H9 (cell line): ENCODE measurements at regions not wholly inside any gene's neighbourhood (a gene's known extent, or its start where the extent isn't known, plus 50 kb on each side); places are given as distances from the start of the nearest gene placed in this dataset.

Experiments
- DNase-seq: peaks from one replicate; pipeline ENCODE4 v3.0.0-alpha.2; 2017
- H2AFZ ChIP-seq: one replicate; pipeline ENCODE4 v1.6.1; 2013; ENCODE audit warnings: mild to moderate bottlenecking, low read length, control low read depth, moderate library complexity
- H2AK5ac ChIP-seq: 2 replicates; pipeline ENCODE4 v1.6.1; 2013; ENCODE audit warnings: low read length, control low read depth, mixed read lengths; ENCODE audit not compliant: insufficient read length
- H2BK120ac ChIP-seq: one replicate; pipeline ENCODE4 v1.6.1; 2013; ENCODE audit warnings: low read depth, mild to moderate bottlenecking, low read length, control low read depth, inconsistent platforms; ENCODE audit not compliant: poor library complexity, severe bottlenecking
- H2BK12ac ChIP-seq: 2 replicates; pipeline ENCODE4 v1.6.1; 2013; ENCODE audit warnings: low read length, control low read depth, mixed read lengths, low read depth; ENCODE audit not compliant: insufficient read length
- H2BK15ac ChIP-seq: 2 replicates; pipeline ENCODE4 v1.6.1; 2013; ENCODE audit warnings: low read depth, low read length, control low read depth
- H2BK20ac ChIP-seq: one replicate; pipeline ENCODE4 v1.6.1; 2013; ENCODE audit warnings: low read depth, mild to moderate bottlenecking, low read length, control low read depth, inconsistent platforms; ENCODE audit not compliant: poor library complexity, severe bottlenecking
- H2BK5ac ChIP-seq: 2 replicates; pipeline ENCODE4 v1.6.1; 2013; ENCODE audit warnings: low read length, control low read depth, mixed read lengths; ENCODE audit not compliant: insufficient read length
- H3K14ac ChIP-seq: 2 replicates; pipeline ENCODE4 v1.6.1; 2013; ENCODE audit warnings: low read length, control low read depth; ENCODE audit not compliant: insufficient read depth
- H3K18ac ChIP-seq: 2 replicates; pipeline ENCODE4 v1.6.1; 2013; ENCODE audit warnings: low read depth, mild to moderate bottlenecking, mixed read lengths, low read length, control low read depth; ENCODE audit not compliant: insufficient read length
- H3K23ac ChIP-seq: 2 replicates; pipeline ENCODE4 v1.6.1; 2013; ENCODE audit warnings: low read length, control low read depth, mixed read lengths, low read depth; ENCODE audit not compliant: insufficient read length
- H3K23me2 ChIP-seq: 2 replicates; pipeline ENCODE4 v1.6.1; 2013; ENCODE audit warnings: low read depth, mild to moderate bottlenecking, mixed read lengths, low read length, control low read depth; ENCODE audit not compliant: insufficient read length, poor library complexity, severe bottlenecking
- H3K27ac ChIP-seq: 2 replicates; pipeline ENCODE4 v1.5.1; 2013; ENCODE audit warnings: low read length, control low read depth, mixed read lengths, low read depth; ENCODE audit not compliant: insufficient read length
- H3K27me3 ChIP-seq: 2 replicates; pipeline ENCODE4 v1.6.1; 2013; ENCODE audit warnings: low read length, control low read depth, inconsistent platforms; ENCODE audit not compliant: insufficient read depth
- H3K4ac ChIP-seq: 2 replicates; pipeline ENCODE4 v1.6.1; 2013; ENCODE audit warnings: low read depth, mild to moderate bottlenecking, control low read depth, inconsistent platforms, low read length, moderate library complexity
- H3K4me1 ChIP-seq: 2 replicates; pipeline ENCODE4 v1.6.1; 2013; ENCODE audit warnings: low read length, control low read depth, inconsistent platforms; ENCODE audit not compliant: insufficient read depth
- H3K4me2 ChIP-seq: 2 replicates; pipeline ENCODE4 v1.6.1; 2013; ENCODE audit warnings: low read length, control low read depth, mixed read lengths; ENCODE audit not compliant: insufficient read length, insufficient read depth
- H3K56ac ChIP-seq: 2 replicates; pipeline ENCODE4 v1.6.1; 2013; ENCODE audit warnings: low read depth, mild to moderate bottlenecking, mixed read lengths, low read length, control low read depth; ENCODE audit not compliant: insufficient read length
- H3K79me1 ChIP-seq: 2 replicates; pipeline ENCODE4 v1.6.1; 2013; ENCODE audit warnings: low read depth, mild to moderate bottlenecking, moderate library complexity, low read length, control low read depth, inconsistent platforms; ENCODE audit not compliant: insufficient read depth, poor library complexity, severe bottlenecking
- H3K79me2 ChIP-seq: 2 replicates; pipeline ENCODE4 v1.6.1; 2013; ENCODE audit warnings: low read length, control low read depth, inconsistent platforms; ENCODE audit not compliant: insufficient read depth
- H3K9ac ChIP-seq: 2 replicates; pipeline ENCODE4 v1.6.1; 2013; ENCODE audit warnings: low read length, control low read depth, mixed read lengths; ENCODE audit not compliant: insufficient read length; ENCODE audit errors: extremely low read depth
- H3K9me3 ChIP-seq: one replicate; pipeline ENCODE4 v1.6.1; 2013; ENCODE audit warnings: low read depth, low read length, inconsistent platforms; ENCODE audit not compliant: control insufficient read depth
- H3T11ph ChIP-seq: one replicate; pipeline ENCODE4 v1.6.1; 2013; ENCODE audit warnings: mild to moderate bottlenecking, low read length, control low read depth, inconsistent platforms
- H4K20me1 ChIP-seq: one replicate; pipeline ENCODE4 v1.6.1; 2013; ENCODE audit not compliant: control insufficient read depth, insufficient read length, insufficient read depth
- H4K5ac ChIP-seq: 2 replicates; pipeline ENCODE4 v1.6.1; 2013; ENCODE audit warnings: low read depth, mild to moderate bottlenecking, mixed read lengths, low read length, control low read depth; ENCODE audit not compliant: insufficient read length
- H4K8ac ChIP-seq: replicated peaks from 2 replicates; pipeline ENCODE4 v1.6.1; 2013; ENCODE audit warnings: low read length, control low read depth, mixed read lengths, low read depth; ENCODE audit not compliant: insufficient read length
- H4K91ac ChIP-seq: 2 replicates; pipeline ENCODE4 v1.6.1; 2013; ENCODE audit warnings: low read depth, mild to moderate bottlenecking, moderate library complexity, mixed read lengths, low read length, control low read depth; ENCODE audit not compliant: insufficient read length
- H3K27ac Mint-ChIP-seq, 3 experiments: 2 replicates in 2 of 3; 3 replicates in 1 of 3; pipeline ENCODE4 v1.8.0; 2020 to 2021; ENCODE audit warnings: mixed read lengths in 3 of 3, mild to moderate bottlenecking in 1 of 3, moderate library complexity in 1 of 3
- H3K27me3 Mint-ChIP-seq: 2 replicates; pipeline ENCODE4 v1.8.0; 2021; ENCODE audit warnings: low read depth, mild to moderate bottlenecking, moderate library complexity, mixed read lengths
- H3K36me3 Mint-ChIP-seq, 3 experiments: 2 replicates in 2 of 3; 3 replicates in 1 of 3; pipeline ENCODE4 v1.8.0; 2020 to 2021; ENCODE audit warnings: low read depth in 3 of 3, mixed read lengths in 3 of 3; ENCODE audit not compliant: insufficient read depth in 1 of 3
- H3K4me1 Mint-ChIP-seq, 2 experiments: 2 replicates each; pipeline ENCODE4 v1.8.0; 2020; ENCODE audit warnings: mixed read lengths in 2 of 2
- H3K4me3 Mint-ChIP-seq, 2 experiments: 2 replicates in 1 of 2; 3 replicates in 1 of 2; pipeline ENCODE4 v1.8.0; 2020 to 2021; ENCODE audit warnings: mild to moderate bottlenecking in 2 of 2, mixed read lengths in 2 of 2, moderate library complexity in 1 of 2
- H3K9me3 Mint-ChIP-seq, 2 experiments: 2 replicates in 1 of 2; 3 replicates in 1 of 2; pipeline ENCODE4 v1.8.0; 2020; ENCODE audit warnings: mild to moderate bottlenecking in 2 of 2, mixed read lengths in 2 of 2, moderate library complexity in 1 of 2
- WGBS: extraction: QIAGEN DNeasy Blood & Tissue Kit; methylation state at CpG from one replicate; pipeline ENCODE4 v1.1.7; 2013; ENCODE audit warnings: missing lambda C conversion rate, low lambda C conversion rate, mixed read lengths; ENCODE audit not compliant: insufficient read length; ENCODE audit errors: extremely low coverage; 5-methylcytosine and 5-hydroxymethylcytosine counted together
- TF ChIP-seq, protein P1 (sequence below): fragments of 200-600 bp; sonication (generic); conservative IDR thresholded peaks from 3 replicates; pipeline ENCODE4 v1.8.0; 2021; ENCODE audit warnings: antibody characterized with exemption, mild to moderate bottlenecking

DNA sequence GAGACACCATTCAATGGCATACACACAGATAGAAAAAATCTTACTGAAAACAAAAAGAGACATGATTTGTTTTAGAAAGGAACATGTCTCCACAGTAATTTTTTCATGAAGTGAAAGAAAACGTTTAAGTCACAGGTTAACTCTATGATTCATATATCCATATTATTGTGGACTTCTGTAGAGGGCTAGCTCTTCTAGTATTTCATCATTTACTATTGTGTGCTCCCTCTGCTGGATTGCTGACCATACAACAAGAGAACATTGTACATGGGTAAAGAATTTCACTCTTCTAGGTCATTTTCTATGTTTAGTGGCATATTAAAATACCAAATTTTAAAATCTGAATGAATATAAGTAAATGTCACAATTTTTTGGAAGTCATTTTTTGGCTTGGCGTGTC is 91.8 kb upstream of the POU3F4 start:
- Histone ChIP-seq H2BK120ac (no peak overlapping the region), H3K27ac (no peak overlapping the region), H2BK5ac (no peak overlapping the region), H3K14ac (no peak overlapping the region), H4K5ac (no peak overlapping the region), H4K20me1 (no peaks in the 10 kb centered on the region), H2AK5ac (no peak overlapping the region), H4K91ac (no peak overlapping the region), H3K79me2 (no peaks in the 10 kb centered on the region; the same call in 1 of the 2 replicates), H3K4me2 (no peak overlapping the region), H3T11ph (no peak overlapping the region), H3K56ac (no peak overlapping the region), H2BK15ac (no peak overlapping the region), H3K9me3 (peaks cover 15% of the 10 kb centered on the region), H3K9ac (no peak overlapping the region), H3K23ac (no peak overlapping the region), H2BK20ac (no peak overlapping the region), H3K18ac (no peak overlapping the region), H4K8ac (no peak overlapping the region), H3K23me2 (no peaks in the 10 kb centered on the region), H3K79me1 (no peaks in the 10 kb centered on the region), H3K27me3 (no peaks in the 10 kb centered on the region), H2AFZ (no peak overlapping the region), H3K4me1 (no peaks in the 10 kb centered on the region), H3K4ac (no peak overlapping the region), H2BK12ac (no peak overlapping the region)
- H3K27ac Mint-ChIP-seq, result no peak overlapping the region
- DNase-seq, result no peak
- no CpG with 5 or more reads among the region's 2 CpGs for WGBS
- H3K4me1 Mint-ChIP-seq, result no peaks in the 10 kb centered on the region
- H3K9me3 Mint-ChIP-seq, result peaks cover 54 to 55% of the 10 kb centered on the region in 2 experiments
- H3K36me3 Mint-ChIP-seq, result peaks cover 0 to 6% (median 3%) of the 10 kb centered on the region in 3 experiments; a peak in 3 of 7 replicates
- peaks cover 1% of the 10 kb centered on the region; the same call in 1 of the 2 replicates for H3K27me3 Mint-ChIP-seq
- H3K4me3 Mint-ChIP-seq, result no peak overlapping the region
- TF ChIP-seq, protein P1, sequence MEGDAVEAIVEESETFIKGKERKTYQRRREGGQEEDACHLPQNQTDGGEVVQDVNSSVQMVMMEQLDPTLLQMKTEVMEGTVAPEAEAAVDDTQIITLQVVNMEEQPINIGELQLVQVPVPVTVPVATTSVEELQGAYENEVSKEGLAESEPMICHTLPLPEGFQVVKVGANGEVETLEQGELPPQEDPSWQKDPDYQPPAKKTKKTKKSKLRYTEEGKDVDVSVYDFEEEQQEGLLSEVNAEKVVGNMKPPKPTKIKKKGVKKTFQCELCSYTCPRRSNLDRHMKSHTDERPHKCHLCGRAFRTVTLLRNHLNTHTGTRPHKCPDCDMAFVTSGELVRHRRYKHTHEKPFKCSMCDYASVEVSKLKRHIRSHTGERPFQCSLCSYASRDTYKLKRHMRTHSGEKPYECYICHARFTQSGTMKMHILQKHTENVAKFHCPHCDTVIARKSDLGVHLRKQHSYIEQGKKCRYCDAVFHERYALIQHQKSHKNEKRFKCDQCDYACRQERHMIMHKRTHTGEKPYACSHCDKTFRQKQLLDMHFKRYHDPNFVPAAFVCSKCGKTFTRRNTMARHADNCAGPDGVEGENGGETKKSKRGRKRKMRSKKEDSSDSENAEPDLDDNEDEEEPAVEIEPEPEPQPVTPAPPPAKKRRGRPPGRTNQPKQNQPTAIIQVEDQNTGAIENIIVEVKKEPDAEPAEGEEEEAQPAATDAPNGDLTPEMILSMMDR, result peak; percentile 57; the same call in 2 of the 3 replicates
